HG03460 (cell line): ENCODE measurements at regions not wholly inside any gene's neighbourhood (a gene's known extent, or its start where the extent isn't known, plus 50 kb on each side); places are given as distances from the start of the nearest gene placed in this dataset.

ENCODE experiments used
- ATAC-seq: cut with Tn5 transposase; IDR thresholded peaks from one replicate; pipeline ENCODE4 v1.9.1; 2021; ENCODE audit not compliant: unreplicated experiment

- no peak for ATAC-seq
These were observed 169.6 kb upstream of the CLEC14A start for GRCh38 chr14:38425324-38425976.

- ATAC-seq, result no peak
These were observed 164.2 kb upstream of the CLEC14A start for GRCh38 chr14:38420048-38420447.

- no peak for ATAC-seq
These were observed 163.7 kb upstream of the CLEC14A start for GRCh38 chr14:38419579-38419978.

- ATAC-seq, result no peak
These were observed 156.8 kb upstream of the CLEC14A start for GRCh38 chr14:38412654-38413053.

- no peak for ATAC-seq
These were observed 154.5 kb upstream of the CLEC14A start for GRCh38 chr14:38410442-38410841.

GRCh38 chr14:38409071-38409705 lies 153.3 kb upstream of the CLEC14A start:
- no peak for ATAC-seq

GRCh38 chr14:38405851-38406635 lies 150.2 kb upstream of the CLEC14A start:
- ATAC-seq, result no peak

- no peak for ATAC-seq
These were observed 148.7 kb upstream of the CLEC14A start for GRCh38 chr14:38404616-38405015.

- ATAC-seq, result no peak
These were observed 148.2 kb upstream of the CLEC14A start for GRCh38 chr14:38404100-38404541.

- ATAC-seq, result no peak
These were observed 144.9 kb upstream of the CLEC14A start for GRCh38 chr14:38400751-38401150.

- ATAC-seq, result no peak
These were observed 143.8 kb upstream of the CLEC14A start for GRCh38 chr14:38399652-38400051.

- no peak for ATAC-seq
These were observed 138.9 kb upstream of the CLEC14A start for GRCh38 chr14:38394767-38395166.

GRCh38 chr14:38394064-38394463 lies 138.2 kb upstream of the CLEC14A start:
- ATAC-seq, result no peak

GRCh38 chr14:38391334-38391733 lies 135.4 kb upstream of the CLEC14A start:
- peak; percentile 54 for ATAC-seq

GRCh38 chr14:38389681-38390080 lies 133.8 kb upstream of the CLEC14A start:
- ATAC-seq, result no peak

GRCh38 chr14:38387821-38388220 lies 131.9 kb upstream of the CLEC14A start:
- ATAC-seq, result no peak

- no peak for ATAC-seq
These were observed 129.9 kb upstream of the CLEC14A start for GRCh38 chr14:38385836-38386235.

- ATAC-seq, result no peak
These were observed 129.4 kb upstream of the CLEC14A start for GRCh38 chr14:38385343-38385742.

GRCh38 chr14:38384741-38385140 lies 128.8 kb upstream of the CLEC14A start:
- ATAC-seq, result no peak

- ATAC-seq, result no peak
These were observed 112.0 kb upstream of the CLEC14A start for GRCh38 chr14:38367922-38368321.

- ATAC-seq, result no peak
These were observed 110.5 kb upstream of the CLEC14A start for GRCh38 chr14:38366374-38366773.

- no peak for ATAC-seq
These were observed 107.3 kb upstream of the CLEC14A start for GRCh38 chr14:38363217-38363616.
